ENCODE measurements at regions not wholly inside any gene's neighbourhood (a gene's known extent, or its start where the extent isn't known, plus 50 kb on each side); places are given as distances from the start of the nearest gene placed in this dataset.

- TF ChIP-seq ZFX (IDR thresholded peaks at IDR 0.05) (no peak), CTCF (conservative IDR thresholded peaks at IDR 0.05) (no peak)
Measured at GRCh38 chr4:125115941-125116340, 198.8 kb upstream of the FAT4 start.
